T-helper 17 cell (primary cell): ENCODE measurements at regions not wholly inside any gene's neighbourhood (a gene's known extent, or its start where the extent isn't known, plus 50 kb on each side); places are given as distances from the start of the nearest gene placed in this dataset.
A peak's percentile ranks its signal among the peaks of the same experiment; 100 is the strongest.

Experiments used
- ATAC-seq: fragments of 150-1000 bp; cut with Tn5 transposase; 2 replicates; pipeline ENCODE4 v1.10.0; 2021; ENCODE audit warnings: mild to moderate bottlenecking, moderate library complexity
- DNase-seq, 3 donors: peaks; one replicate each; pipeline versions ENCODE4 v3.0.0 to v3.0.0-alpha.2; 2020 to 2021
- H3K9me3 ChIP-seq: one replicate; pipeline ENCODE4 v1.7.0; 2013; ENCODE audit warnings: low read length, mild to moderate bottlenecking; ENCODE audit not compliant: control insufficient read depth, poor library complexity, severe bottlenecking
- H3K27ac Mint-ChIP-seq: one replicate; pipeline ENCODE4 v1.8.0; 2022; ENCODE audit warnings: mild to moderate bottlenecking, moderate library complexity, mixed read lengths
- H3K27me3 Mint-ChIP-seq: one replicate; pipeline ENCODE4 v1.8.0; 2022; ENCODE audit warnings: mixed read lengths
- H3K36me3 Mint-ChIP-seq: one replicate; pipeline ENCODE4 v1.8.0; 2022; ENCODE audit warnings: low read depth, mixed read lengths
- H3K4me1 Mint-ChIP-seq: one replicate; pipeline ENCODE4 v1.8.0; 2022; ENCODE audit warnings: mild to moderate bottlenecking, mixed read lengths
- H3K4me3 Mint-ChIP-seq: one replicate; pipeline ENCODE4 v1.8.0; 2022; ENCODE audit warnings: mild to moderate bottlenecking, moderate library complexity, mixed read lengths

GRCh38 chr10:28971764-28972163, 294.4 kb downstream of the BAMBI start:
- DNase-seq (no peak), ATAC-seq (no peak)
- no peaks in the 10 kb centered on the region for H3K36me3 Mint-ChIP-seq
- H3K4me3 Mint-ChIP-seq: no peak overlapping the region
- H3K9me3 ChIP-seq: no peaks in the 10 kb centered on the region
- no peaks in the 10 kb centered on the region for H3K4me1 Mint-ChIP-seq
- H3K27me3 Mint-ChIP-seq: no peaks in the 10 kb centered on the region
- no peak overlapping the region for H3K27ac Mint-ChIP-seq

GRCh38 chr10:28973309-28973972, 296.1 kb downstream of the BAMBI start:
- no peaks in the 10 kb centered on the region for H3K9me3 ChIP-seq
- ATAC-seq (no peak), DNase-seq (no peak)
- H3K4me3 Mint-ChIP-seq: no peak overlapping the region
- no peaks in the 10 kb centered on the region for H3K36me3 Mint-ChIP-seq
- H3K27ac Mint-ChIP-seq: no peak overlapping the region
- no peaks in the 10 kb centered on the region for H3K27me3 Mint-ChIP-seq
- no peaks in the 10 kb centered on the region for H3K4me1 Mint-ChIP-seq

- H3K9me3 ChIP-seq: no peaks in the 10 kb centered on the region
- no peak overlapping the region for H3K4me3 Mint-ChIP-seq
- DNase-seq (no peak), ATAC-seq (no peak)
- no peaks in the 10 kb centered on the region for H3K36me3 Mint-ChIP-seq
- H3K4me1 Mint-ChIP-seq: no peaks in the 10 kb centered on the region
- no peak overlapping the region for H3K27ac Mint-ChIP-seq
- H3K27me3 Mint-ChIP-seq: peaks cover 4% of the 10 kb centered on the region
These were observed 298.7 kb downstream of the BAMBI start for GRCh38 chr10:28975891-28976531.

GRCh38 chr10:28977518-28977917, 300.2 kb downstream of the BAMBI start:
- Mint-ChIP-seq H3K27ac (no peak overlapping the region), H3K4me1 (no peaks in the 10 kb centered on the region), H3K27me3 (peaks cover 8% of the 10 kb centered on the region), H3K4me3 (no peak overlapping the region), H3K36me3 (no peaks in the 10 kb centered on the region)
- DNase-seq (no peak), ATAC-seq (no peak)
- no peaks in the 10 kb centered on the region for H3K9me3 ChIP-seq

- no peak for DNase-seq
- no peak for ATAC-seq
These were observed 302.9 kb downstream of the BAMBI start for GRCh38 chr10:28980264-28980663.

GRCh38 chr10:28981007-28981406, 303.7 kb downstream of the BAMBI start:
- H3K9me3 ChIP-seq: no peaks in the 10 kb centered on the region
- ATAC-seq (no peak), DNase-seq (no peak)
- H3K36me3 Mint-ChIP-seq: no peaks in the 10 kb centered on the region
- H3K4me1 Mint-ChIP-seq: peaks cover 2% of the 10 kb centered on the region
- no peak overlapping the region for H3K27ac Mint-ChIP-seq
- peaks cover 17% of the 10 kb centered on the region for H3K27me3 Mint-ChIP-seq
- H3K4me3 Mint-ChIP-seq: no peak overlapping the region

More at GRCh38 chr10:28980264-28980663, 302.9 kb downstream of the BAMBI start:
- Mint-ChIP-seq H3K4me1 (peaks cover 2% of the 10 kb centered on the region), H3K27ac (no peak overlapping the region), H3K4me3 (no peak overlapping the region), H3K27me3 (peaks cover 17% of the 10 kb centered on the region), H3K36me3 (no peaks in the 10 kb centered on the region)
- H3K9me3 ChIP-seq: no peaks in the 10 kb centered on the region

GRCh38 chr10:28982974-28983373, 305.7 kb downstream of the BAMBI start:
- Mint-ChIP-seq H3K4me1 (peaks cover 2% of the 10 kb centered on the region), H3K4me3 (no peak overlapping the region), H3K27me3 (peaks cover 17% of the 10 kb centered on the region), H3K36me3 (no peaks in the 10 kb centered on the region), H3K27ac (no peak overlapping the region)
- DNase-seq (no peak), ATAC-seq (no peak)
- H3K9me3 ChIP-seq: no peaks in the 10 kb centered on the region

GRCh38 chr10:28983799-28984198, 305.1 kb upstream of the LYZL1 start:
- DNase-seq: no peak
- no peak overlapping the region for H3K27ac Mint-ChIP-seq
- ATAC-seq: no peak
- no peak overlapping the region for H3K4me3 Mint-ChIP-seq
- H3K27me3 Mint-ChIP-seq: peaks cover 18% of the 10 kb centered on the region
- no peaks in the 10 kb centered on the region for H3K36me3 Mint-ChIP-seq
- H3K4me1 Mint-ChIP-seq: peaks cover 2% of the 10 kb centered on the region
- H3K9me3 ChIP-seq: no peaks in the 10 kb centered on the region

GRCh38 chr10:28984431-28984830, 304.4 kb upstream of the LYZL1 start:
- no peak overlapping the region for H3K4me3 Mint-ChIP-seq
- H3K4me1 Mint-ChIP-seq: peaks cover 2% of the 10 kb centered on the region
- ATAC-seq (peak; percentile 25), DNase-seq (no peak)
- H3K27me3 Mint-ChIP-seq: peaks cover 24% of the 10 kb centered on the region
- no peaks in the 10 kb centered on the region for H3K9me3 ChIP-seq
- no peaks in the 10 kb centered on the region for H3K36me3 Mint-ChIP-seq
- H3K27ac Mint-ChIP-seq: no peak overlapping the region

GRCh38 chr10:28985137-28985885, 303.6 kb upstream of the LYZL1 start:
- Mint-ChIP-seq H3K4me1 (peaks cover 2% of the 10 kb centered on the region), H3K4me3 (no peak overlapping the region), H3K27me3 (peaks cover 33% of the 10 kb centered on the region), H3K36me3 (no peaks in the 10 kb centered on the region), H3K27ac (no peak overlapping the region)
- DNase-seq (no peak), ATAC-seq (no peak)
- no peaks in the 10 kb centered on the region for H3K9me3 ChIP-seq

- H3K27ac Mint-ChIP-seq: no peak overlapping the region
- peaks cover 2% of the 10 kb centered on the region for H3K4me1 Mint-ChIP-seq
- H3K4me3 Mint-ChIP-seq: no peak overlapping the region
- peaks cover 37% of the 10 kb centered on the region for H3K27me3 Mint-ChIP-seq
- DNase-seq (no peak), ATAC-seq (no peak)
- H3K36me3 Mint-ChIP-seq: no peaks in the 10 kb centered on the region
- no peaks in the 10 kb centered on the region for H3K9me3 ChIP-seq
These were observed 302.6 kb upstream of the LYZL1 start for GRCh38 chr10:28986117-28986792.

- H3K9me3 ChIP-seq: no peaks in the 10 kb centered on the region
- no peaks in the 10 kb centered on the region for H3K36me3 Mint-ChIP-seq
These were observed 302.0 kb upstream of the LYZL1 start for GRCh38 chr10:28986856-28987255.

More at GRCh38 chr10:28986856-28987255, 302.0 kb upstream of the LYZL1 start:
- Mint-ChIP-seq H3K27me3 (peaks cover 39% of the 10 kb centered on the region), H3K27ac (no peak overlapping the region), H3K4me3 (no peak overlapping the region), H3K4me1 (peaks cover 2% of the 10 kb centered on the region)
- ATAC-seq: no peak
- no peak for DNase-seq
